GM12891 (cell line): ENCODE measurements at regions not wholly inside any gene's neighbourhood (a gene's known extent, or its start where the extent isn't known, plus 50 kb on each side); places are given as distances from the start of the nearest gene placed in this dataset.

Experiments used
- DNase-seq: peaks from one replicate; pipeline ENCODE4 v3.0.0; 2011; ENCODE audit warnings: low spot score; ENCODE audit not compliant: insufficient read length
- FAIRE-seq: peaks from 2 replicates; lab custom pipeline; 2011; peaks lifted over from hg19 to GRCh38; lab: Jason Lieb, UNC
- PAX5 ChIP-seq: IDR thresholded peaks from 2 replicates; pipeline ENCODE4 v1.6.1; 2011; ENCODE audit warnings: low read length, moderate library complexity, mild to moderate bottlenecking; ENCODE audit not compliant: insufficient read depth, severe bottlenecking
- POLR2A ChIP-seq: IDR thresholded peaks from 2 replicates; pipeline ENCODE4 v1.6.1; 2011; ENCODE audit warnings: low read depth, low read length, control low read depth
- POLR2AphosphoS5 ChIP-seq: IDR thresholded peaks from 2 replicates; pipeline ENCODE4 v1.6.1; 2011; ENCODE audit warnings: low read depth, low read length, control low read depth
- POU2F2 ChIP-seq: IDR thresholded peaks from 2 replicates; pipeline ENCODE4 v1.6.1; 2011; ENCODE audit warnings: low read depth, mild to moderate bottlenecking, control low read depth, low read length, moderate library complexity
- SPI1 ChIP-seq: IDR thresholded peaks from 2 replicates; pipeline ENCODE4 v1.6.1; 2011; ENCODE audit warnings: low read depth, low read length, control low read depth
- TAF1 ChIP-seq: IDR thresholded peaks from 2 replicates; pipeline ENCODE4 v1.6.1; 2011; ENCODE audit warnings: low read depth, low read length, control low read depth

GRCh38 chr1:229788004-229788403 is 162.0 kb downstream of the URB2 start:
- peak; percentile 92 for FAIRE-seq
- TF ChIP-seq TAF1, result no peak
- no peak for TF ChIP-seq POLR2AphosphoS5
- no peak for TF ChIP-seq PAX5
- TF ChIP-seq SPI1, result no peak
- TF ChIP-seq POLR2A, result no peak
- no peak for TF ChIP-seq POU2F2
- no peak for DNase-seq

- no peak for DNase-seq
- FAIRE-seq, result no peak
- no peak for TF ChIP-seq POU2F2
These were observed 166.2 kb downstream of the URB2 start for GRCh38 chr1:229792012-229792975.

GRCh38 chr1:229793488-229793887 is 167.4 kb downstream of the URB2 start:
- DNase-seq, result no peak
- TF ChIP-seq POLR2A (no peak), POU2F2 (no peak), PAX5 (no peak), SPI1 (no peak), TAF1 (no peak), POLR2AphosphoS5 (no peak)
- FAIRE-seq, result no peak

GRCh38 chr1:229798558-229798957 is 172.5 kb downstream of the URB2 start:
- no peak for TF ChIP-seq POLR2AphosphoS5
- no peak for TF ChIP-seq POLR2A
- no peak for TF ChIP-seq PAX5
- TF ChIP-seq TAF1, result no peak
- no peak for TF ChIP-seq POU2F2
- TF ChIP-seq SPI1, result no peak
- FAIRE-seq (no peak), DNase-seq (no peak)

- no peak for FAIRE-seq
- TF ChIP-seq TAF1 (no peak), POLR2AphosphoS5 (no peak), POU2F2 (no peak), POLR2A (no peak), PAX5 (no peak), SPI1 (no peak)
- DNase-seq, result no peak
These were observed 177.7 kb downstream of the URB2 start for GRCh38 chr1:229803626-229804217.

- TF ChIP-seq PAX5 (no peak), TAF1 (no peak), POLR2AphosphoS5 (no peak), SPI1 (no peak), POLR2A (no peak), POU2F2 (no peak)
- FAIRE-seq (no peak), DNase-seq (no peak)
These were observed 182.2 kb downstream of the URB2 start for GRCh38 chr1:229808272-229808671.

- TF ChIP-seq SPI1, result no peak
- no peak for TF ChIP-seq POLR2AphosphoS5
- TF ChIP-seq TAF1, result no peak
- TF ChIP-seq POU2F2, result no peak
- no peak for TF ChIP-seq POLR2A
- TF ChIP-seq PAX5, result no peak
- FAIRE-seq (no peak), DNase-seq (no peak)
These were observed 184.1 kb downstream of the URB2 start for GRCh38 chr1:229810140-229810539.

- DNase-seq, result no peak
- FAIRE-seq, result no peak
- TF ChIP-seq POU2F2 (no peak), SPI1 (no peak), POLR2A (no peak), TAF1 (no peak), PAX5 (no peak), POLR2AphosphoS5 (no peak)
These were observed 184.9 kb downstream of the URB2 start for GRCh38 chr1:229810961-229811360.

GRCh38 chr1:229812148-229812547 is 186.1 kb downstream of the URB2 start:
- no peak for DNase-seq
- no peak for TF ChIP-seq POLR2A
- no peak for TF ChIP-seq SPI1
- no peak for TF ChIP-seq TAF1
- no peak for TF ChIP-seq PAX5
- no peak for TF ChIP-seq POLR2AphosphoS5
- no peak for TF ChIP-seq POU2F2
- FAIRE-seq, result no peak
